ENCODE measurements at regions not wholly inside any gene's neighbourhood (a gene's known extent, or its start where the extent isn't known, plus 50 kb on each side); places are given as distances from the start of the nearest gene placed in this dataset.
"Not testable (repeated sequence)": the region's sequence is repeated elsewhere in the genome, so short reads cannot be mapped to it uniquely, and the experiment has no call there.

GRCh38 chr10:130927157-130927556, 384.4 kb downstream of the TCERG1L start:
- DNase-seq: no peak

GRCh38 chr10:130928306-130928705, 383.2 kb downstream of the TCERG1L start:
- no peak for DNase-seq

GRCh38 chr10:130929422-130930325, 381.8 kb downstream of the TCERG1L start:
- DNase-seq: no peak

GRCh38 chr10:130930821-130931220, 380.7 kb downstream of the TCERG1L start:
- DNase-seq: no peak

- no peak for DNase-seq
Observed at GRCh38 chr10:130931256-130931655, 380.3 kb downstream of the TCERG1L start.

GRCh38 chr10:130932326-130933007, 379.1 kb downstream of the TCERG1L start:
- no peak for DNase-seq

- DNase-seq: no peak
Observed at GRCh38 chr10:130933008-130933390, 378.5 kb downstream of the TCERG1L start.

GRCh38 chr10:130934293-130935127, 377.0 kb downstream of the TCERG1L start:
- no peak for DNase-seq

GRCh38 chr10:130935128-130935439, 376.4 kb downstream of the TCERG1L start:
- no peak for DNase-seq

- DNase-seq: no peak
Observed at GRCh38 chr10:130935897-130936550, 375.5 kb downstream of the TCERG1L start.

- no peak for DNase-seq
Observed at GRCh38 chr10:130936851-130937250, 374.7 kb downstream of the TCERG1L start.

- no peak for DNase-seq
Observed at GRCh38 chr10:130938051-130938450, 373.5 kb downstream of the TCERG1L start.

GRCh38 chr10:130938891-130939290, 372.6 kb downstream of the TCERG1L start:
- not testable (repeated sequence) for DNase-seq

GRCh38 chr10:130941886-130942285, 369.6 kb downstream of the TCERG1L start:
- no peak for DNase-seq

- no peak for DNase-seq
Observed at GRCh38 chr10:130952086-130952485, 359.4 kb downstream of the TCERG1L start.

- DNase-seq: no peak
Observed at GRCh38 chr10:130954326-130954905, 357.1 kb downstream of the TCERG1L start.

- no peak for DNase-seq
Observed at GRCh38 chr10:130956251-130956650, 355.3 kb downstream of the TCERG1L start.

- no peak for DNase-seq
Observed at GRCh38 chr10:130957423-130957822, 354.1 kb downstream of the TCERG1L start.

- DNase-seq: no peak
Observed at GRCh38 chr10:130958003-130958402, 353.5 kb downstream of the TCERG1L start.

GRCh38 chr10:130958981-130959751, 352.4 kb downstream of the TCERG1L start:
- DNase-seq: no peak

GRCh38 chr10:130959752-130960195, 351.7 kb downstream of the TCERG1L start:
- no peak for DNase-seq

GRCh38 chr10:130960531-130960930, 351.0 kb downstream of the TCERG1L start:
- DNase-seq: no peak

All from CD4-positive, alpha-beta T cell treated with Interleukin-12 subunit alpha and Interleukin-12 subunit beta, for 1 hour (primary cell).